Esophagus muscularis mucosa (tissue), 3 donors: ENCODE measurements at regions not wholly inside any gene's neighbourhood (a gene's known extent, or its start where the extent isn't known, plus 50 kb on each side); places are given as distances from the start of the nearest gene placed in this dataset.

Experiments used
- POLR2A ChIP-seq: fragments of 450-650 bp; IDR thresholded peaks from one replicate; pipeline ENCODE4 v1.6.1; 2017; ENCODE audit warnings: antibody characterized with exemption, moderate library complexity, mild to moderate bottlenecking, low read depth
- POLR2AphosphoS5 ChIP-seq, 2 donors: sonication (generic); formaldehyde crosslinking; IDR thresholded peaks; one replicate each; pipeline ENCODE4 v1.6.1; 2017; ENCODE audit warnings: antibody characterized with exemption in 2 of 2
- TF ChIP-seq, protein P1 (sequence below), 3 experiments: fragments of 200-600 bp in 2 of 3; fragments of 450-650 bp in 1 of 3; sonication (generic) in 2 of 3; IDR thresholded peaks; one replicate each; pipeline ENCODE4 v1.5.1; 2017 to 2019; ENCODE audit warnings: antibody characterized with exemption in 3 of 3, mild to moderate bottlenecking in 2 of 3, moderate library complexity in 1 of 3

- TF ChIP-seq, protein P1, sequence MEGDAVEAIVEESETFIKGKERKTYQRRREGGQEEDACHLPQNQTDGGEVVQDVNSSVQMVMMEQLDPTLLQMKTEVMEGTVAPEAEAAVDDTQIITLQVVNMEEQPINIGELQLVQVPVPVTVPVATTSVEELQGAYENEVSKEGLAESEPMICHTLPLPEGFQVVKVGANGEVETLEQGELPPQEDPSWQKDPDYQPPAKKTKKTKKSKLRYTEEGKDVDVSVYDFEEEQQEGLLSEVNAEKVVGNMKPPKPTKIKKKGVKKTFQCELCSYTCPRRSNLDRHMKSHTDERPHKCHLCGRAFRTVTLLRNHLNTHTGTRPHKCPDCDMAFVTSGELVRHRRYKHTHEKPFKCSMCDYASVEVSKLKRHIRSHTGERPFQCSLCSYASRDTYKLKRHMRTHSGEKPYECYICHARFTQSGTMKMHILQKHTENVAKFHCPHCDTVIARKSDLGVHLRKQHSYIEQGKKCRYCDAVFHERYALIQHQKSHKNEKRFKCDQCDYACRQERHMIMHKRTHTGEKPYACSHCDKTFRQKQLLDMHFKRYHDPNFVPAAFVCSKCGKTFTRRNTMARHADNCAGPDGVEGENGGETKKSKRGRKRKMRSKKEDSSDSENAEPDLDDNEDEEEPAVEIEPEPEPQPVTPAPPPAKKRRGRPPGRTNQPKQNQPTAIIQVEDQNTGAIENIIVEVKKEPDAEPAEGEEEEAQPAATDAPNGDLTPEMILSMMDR (IDR thresholded peaks at IDR 0.05), result no peak
- TF ChIP-seq POLR2A (no peak), POLR2AphosphoS5 (IDR thresholded peaks at IDR 0.05) (no peak)
Observed at GRCh38 chr2:129864719-129865118, 114.7 kb upstream of the RAB6C start.
